ENCODE measurements at regions not wholly inside any gene's neighbourhood (a gene's known extent, or its start where the extent isn't known, plus 50 kb on each side); places are given as distances from the start of the nearest gene placed in this dataset.

- DNase-seq, result no peak
Observed at GRCh38 chr6:71533939-71534379, 245.3 kb downstream of the OGFRL1 start.

- no peak for DNase-seq
Observed at GRCh38 chr6:71534921-71535320, 246.3 kb downstream of the OGFRL1 start.

GRCh38 chr6:71537717-71538116 lies 249.1 kb downstream of the OGFRL1 start:
- DNase-seq, result no peak

- DNase-seq, result no peak
Observed at GRCh38 chr6:71544028-71544427, 255.4 kb downstream of the OGFRL1 start.

GRCh38 chr6:71544906-71545305 lies 256.3 kb downstream of the OGFRL1 start:
- DNase-seq, result no peak

- DNase-seq, result no peak
Observed at GRCh38 chr6:71545905-71546304, 257.3 kb downstream of the OGFRL1 start.

GRCh38 chr6:71551798-71552197 lies 263.2 kb downstream of the OGFRL1 start:
- no peak for DNase-seq

- DNase-seq, result no peak
Observed at GRCh38 chr6:71556141-71556540, 267.5 kb downstream of the OGFRL1 start.

GRCh38 chr6:71558974-71559373 lies 270.4 kb downstream of the OGFRL1 start:
- DNase-seq, result no peak

- no peak for DNase-seq
Observed at GRCh38 chr6:71567562-71567961, 279.0 kb downstream of the OGFRL1 start.

GRCh38 chr6:71577766-71578165 lies 289.2 kb downstream of the OGFRL1 start:
- no peak for DNase-seq

GRCh38 chr6:71579902-71580301 lies 291.3 kb downstream of the OGFRL1 start:
- no peak for DNase-seq

- DNase-seq, result no peak
Observed at GRCh38 chr6:71582820-71583219, 294.2 kb downstream of the OGFRL1 start.

GRCh38 chr6:71584712-71585436 lies 296.3 kb downstream of the OGFRL1 start:
- DNase-seq, result no peak

- no peak for DNase-seq
Observed at GRCh38 chr6:71585472-71585871, 296.9 kb downstream of the OGFRL1 start.

GRCh38 chr6:71588490-71588889 lies 297.9 kb upstream of the RIMS1 start:
- DNase-seq, result no peak

- DNase-seq, result no peak
Observed at GRCh38 chr6:71589254-71589653, 297.1 kb upstream of the RIMS1 start.

- DNase-seq, result no peak
Observed at GRCh38 chr6:71592643-71593042, 293.7 kb upstream of the RIMS1 start.

GRCh38 chr6:71599359-71599758 lies 287.0 kb upstream of the RIMS1 start:
- DNase-seq, result no peak

GRCh38 chr6:71602385-71603007 lies 283.9 kb upstream of the RIMS1 start:
- DNase-seq, result no peak

- DNase-seq, result no peak
Observed at GRCh38 chr6:71603021-71603420, 283.3 kb upstream of the RIMS1 start.

GRCh38 chr6:71608646-71609045 lies 277.7 kb upstream of the RIMS1 start:
- DNase-seq, result no peak

GRCh38 chr6:71619836-71620235 lies 266.5 kb upstream of the RIMS1 start:
- no peak for DNase-seq

- DNase-seq, result no peak
Observed at GRCh38 chr6:71621918-71622519, 264.3 kb upstream of the RIMS1 start.

All from NCI-H774 (cell line).